HEK293 (cell line): ENCODE measurements at regions not wholly inside any gene's neighbourhood (a gene's known extent, or its start where the extent isn't known, plus 50 kb on each side); places are given as distances from the start of the nearest gene placed in this dataset.

ENCODE experiments used
- CTCF ChIA-PET: fragments of 350-600 bp; formaldehyde crosslinking; extraction: SDS; loops from one replicate; lab custom pipeline; 2021; ENCODE audit warnings: antibody characterized with exemption; lab: Yijun Ruan, JAX
- POLR2A ChIA-PET: fragments of 300-600 bp; formaldehyde crosslinking; extraction: SDS; loops from one replicate; lab custom pipeline; 2020; ENCODE audit warnings: antibody characterized with exemption, inconsistent platforms; lab: Yijun Ruan, JAX
- H3K27ac ChIP-seq: fragments of 200-500 bp; sonication (Bioruptor generic); 2 replicates; pipeline ENCODE4 v1.5.1; 2014; ENCODE audit warnings: low read depth, low read length, control low read depth, inconsistent platforms; ENCODE audit errors: extremely low read depth
- H3K36me3 ChIP-seq, 2 experiments: fragments of 200-500 bp in 1 of 2; sonication (Bioruptor generic) in 1 of 2; 1 replicate in 1 of 2; 2 replicates in 1 of 2; pipeline ENCODE4 v1.5.1; 2014 to 2017; ENCODE audit warnings: inconsistent platforms in 2 of 2, low read length in 2 of 2; ENCODE audit not compliant: control insufficient read depth in 2 of 2, insufficient read depth in 1 of 2
- H3K4me1 ChIP-seq: fragments of 200-500 bp; sonication (Bioruptor generic); 2 replicates; pipeline ENCODE4 v1.5.1; 2014; ENCODE audit warnings: mild to moderate bottlenecking, low read length, inconsistent platforms; ENCODE audit not compliant: control insufficient read depth, insufficient read depth
- H3K4me3 ChIP-seq: 2 replicates; pipeline ENCODE4 v1.5.1; 2011; ENCODE audit warnings: low read depth, mild to moderate bottlenecking, control low read depth, low read length, moderate library complexity
- H3K9me3 ChIP-seq: fragments of 200-500 bp; sonication (Bioruptor generic); 2 replicates; pipeline ENCODE4 v1.5.1; 2014; ENCODE audit warnings: low read depth, low read length, inconsistent platforms; ENCODE audit not compliant: control insufficient read depth, insufficient read depth
- CTCF ChIP-seq: fragments of 450-650 bp; formaldehyde crosslinking; IDR thresholded peaks from 2 replicates; pipeline ENCODE4 v1.5.1; 2016; ENCODE audit warnings: missing biosample characterization, missing genetic modification characterization
- INSM2 ChIP-seq: fragments of 450-650 bp; formaldehyde crosslinking; IDR thresholded peaks from 2 replicates; pipeline ENCODE4 v1.5.1; 2016; ENCODE audit warnings: missing biosample characterization, missing genetic modification characterization
- ZBTB6 ChIP-seq: fragments of 450-650 bp; formaldehyde crosslinking; IDR thresholded peaks from 2 replicates; pipeline ENCODE4 v1.5.1; 2017; ENCODE audit warnings: missing biosample characterization, missing genetic modification characterization
- ZNF202 ChIP-seq: fragments of 450-650 bp; formaldehyde crosslinking; IDR thresholded peaks from 2 replicates; pipeline ENCODE4 v1.5.1; 2016; ENCODE audit warnings: missing biosample characterization, missing genetic modification characterization, borderline replicate concordance
- ZNF239 ChIP-seq: fragments of 450-650 bp; formaldehyde crosslinking; IDR thresholded peaks from 2 replicates; pipeline ENCODE4 v1.5.1; 2016; ENCODE audit warnings: missing biosample characterization, missing genetic modification characterization
- ZNF341 ChIP-seq: fragments of 450-650 bp; formaldehyde crosslinking; IDR thresholded peaks from 2 replicates; pipeline ENCODE4; 2016; ENCODE audit warnings: low read depth, missing biosample characterization, missing genetic modification characterization
- ZNF394 ChIP-seq: fragments of 450-650 bp; formaldehyde crosslinking; IDR thresholded peaks from 2 replicates; pipeline ENCODE4 v1.5.1; 2016; ENCODE audit warnings: missing biosample characterization, missing genetic modification characterization, mild to moderate bottlenecking, moderate library complexity, borderline replicate concordance
- ZNF501 ChIP-seq: fragments of 450-650 bp; formaldehyde crosslinking; IDR thresholded peaks from 2 replicates; pipeline ENCODE4 v1.5.1; 2016; ENCODE audit warnings: missing biosample characterization, missing genetic modification characterization
- ZNF510 ChIP-seq: fragments of 450-650 bp; formaldehyde crosslinking; IDR thresholded peaks from 2 replicates; pipeline ENCODE4 v1.5.1; 2018; ENCODE audit warnings: mild to moderate bottlenecking, missing genetic modification characterization, missing biosample characterization; ENCODE audit not compliant: insufficient replicate concordance
- ZNF558 ChIP-seq: fragments of 450-650 bp; formaldehyde crosslinking; IDR thresholded peaks from 2 replicates; pipeline ENCODE4 v1.5.1; 2016; ENCODE audit warnings: missing biosample characterization, missing genetic modification characterization
- ZNF596 ChIP-seq: fragments of 450-650 bp; IDR thresholded peaks from 2 replicates; pipeline ENCODE4 v1.5.0; 2018; ENCODE audit warnings: missing biosample characterization, mild to moderate bottlenecking, missing genetic modification characterization, moderate library complexity
- ZNF621 ChIP-seq: fragments of 450-650 bp; formaldehyde crosslinking; IDR thresholded peaks from 2 replicates; pipeline ENCODE4 v1.5.1; 2017; ENCODE audit warnings: missing biosample characterization, missing genetic modification characterization
- ZNF626 ChIP-seq: fragments of 450-650 bp; sonication (Bioruptor Pico); formaldehyde crosslinking; IDR thresholded peaks from 2 replicates; pipeline ENCODE4 v1.5.1; 2018; ENCODE audit warnings: missing biosample characterization, missing genetic modification characterization, inconsistent platforms
- ZNF747 ChIP-seq: fragments of 450-650 bp; formaldehyde crosslinking; IDR thresholded peaks from 2 replicates; pipeline ENCODE4 v1.5.1; 2016; ENCODE audit warnings: missing biosample characterization, missing genetic modification characterization
- TF ChIP-seq, protein P1 (sequence below): fragments of 450-650 bp; formaldehyde crosslinking; IDR thresholded peaks from 2 replicates; pipeline ENCODE4; 2016; ENCODE audit warnings: missing biosample characterization, missing genetic modification characterization
- TF ChIP-seq, protein P2 (sequence below): fragments of 450-650 bp; formaldehyde crosslinking; IDR thresholded peaks from 2 replicates; pipeline ENCODE4 v1.5.1; 2016; ENCODE audit warnings: missing biosample characterization, missing genetic modification characterization
- TF ChIP-seq, protein P3 (sequence below): fragments of 450-650 bp; formaldehyde crosslinking; IDR thresholded peaks from 2 replicates; pipeline ENCODE4 v1.5.1; 2017; ENCODE audit warnings: missing biosample characterization, missing genetic modification characterization
- TF ChIP-seq, protein P4 (sequence below): fragments of 450-650 bp; formaldehyde crosslinking; IDR thresholded peaks from 2 replicates; pipeline ENCODE4 v1.5.1; 2016; ENCODE audit warnings: missing biosample characterization, missing genetic modification characterization

DNA sequence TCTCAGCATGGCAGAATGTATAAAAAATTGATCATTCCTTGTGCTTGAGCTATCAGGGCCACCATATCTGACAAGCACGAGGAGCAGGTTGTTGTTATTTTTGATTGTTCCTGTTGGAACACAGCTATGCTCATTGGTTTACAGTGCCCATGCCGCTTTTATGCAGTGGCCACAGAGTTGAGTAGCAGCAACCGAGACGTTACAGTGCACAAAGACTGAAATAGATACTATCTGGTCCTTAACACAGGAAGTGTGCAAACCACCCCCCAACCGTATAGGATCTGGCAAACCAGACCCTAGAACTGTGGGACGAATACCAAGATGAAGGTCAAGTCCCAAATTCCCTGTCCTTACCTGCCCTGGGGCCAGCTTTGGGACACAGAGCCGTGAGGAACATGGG is 216.6 kb downstream of the KLF6 start (continued):
- TF ChIP-seq, protein P1, sequence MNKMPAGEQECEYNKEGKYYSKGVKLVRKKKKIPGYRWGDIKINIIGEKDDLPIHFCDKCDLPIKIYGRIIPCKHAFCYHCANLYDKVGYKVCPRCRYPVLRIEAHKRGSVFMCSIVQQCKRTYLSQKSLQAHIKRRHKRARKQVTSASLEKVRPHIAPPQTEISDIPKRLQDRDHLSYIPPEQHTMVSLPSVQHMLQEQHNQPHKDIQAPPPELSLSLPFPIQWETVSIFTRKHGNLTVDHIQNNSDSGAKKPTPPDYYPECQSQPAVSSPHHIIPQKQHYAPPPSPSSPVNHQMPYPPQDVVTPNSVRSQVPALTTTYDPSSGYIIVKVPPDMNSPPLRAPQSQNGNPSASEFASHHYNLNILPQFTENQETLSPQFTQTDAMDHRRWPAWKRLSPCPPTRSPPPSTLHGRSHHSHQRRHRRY (tag by site-specific recombination): no peak
- no peak for TF ChIP-seq ZNF394 (tag by site-specific recombination)

- Histone ChIP-seq H3K27ac (no peak overlapping the region), H3K36me3 (no peaks in the 10 kb centered on the region), H3K4me1 (no peaks in the 10 kb centered on the region), H3K9me3 (no peaks in the 10 kb centered on the region), H3K4me3 (no peak overlapping the region)
- POLR2A ChIA-PET: no interaction called here
- CTCF ChIA-PET: interaction anchor here (0.5 to 0.8 kb wide), 4 partner anchors 9 to 1199 kb away, joined by 3 read pairs; no protein-coding TSS in a partner anchor
- TF ChIP-seq, protein P2, sequence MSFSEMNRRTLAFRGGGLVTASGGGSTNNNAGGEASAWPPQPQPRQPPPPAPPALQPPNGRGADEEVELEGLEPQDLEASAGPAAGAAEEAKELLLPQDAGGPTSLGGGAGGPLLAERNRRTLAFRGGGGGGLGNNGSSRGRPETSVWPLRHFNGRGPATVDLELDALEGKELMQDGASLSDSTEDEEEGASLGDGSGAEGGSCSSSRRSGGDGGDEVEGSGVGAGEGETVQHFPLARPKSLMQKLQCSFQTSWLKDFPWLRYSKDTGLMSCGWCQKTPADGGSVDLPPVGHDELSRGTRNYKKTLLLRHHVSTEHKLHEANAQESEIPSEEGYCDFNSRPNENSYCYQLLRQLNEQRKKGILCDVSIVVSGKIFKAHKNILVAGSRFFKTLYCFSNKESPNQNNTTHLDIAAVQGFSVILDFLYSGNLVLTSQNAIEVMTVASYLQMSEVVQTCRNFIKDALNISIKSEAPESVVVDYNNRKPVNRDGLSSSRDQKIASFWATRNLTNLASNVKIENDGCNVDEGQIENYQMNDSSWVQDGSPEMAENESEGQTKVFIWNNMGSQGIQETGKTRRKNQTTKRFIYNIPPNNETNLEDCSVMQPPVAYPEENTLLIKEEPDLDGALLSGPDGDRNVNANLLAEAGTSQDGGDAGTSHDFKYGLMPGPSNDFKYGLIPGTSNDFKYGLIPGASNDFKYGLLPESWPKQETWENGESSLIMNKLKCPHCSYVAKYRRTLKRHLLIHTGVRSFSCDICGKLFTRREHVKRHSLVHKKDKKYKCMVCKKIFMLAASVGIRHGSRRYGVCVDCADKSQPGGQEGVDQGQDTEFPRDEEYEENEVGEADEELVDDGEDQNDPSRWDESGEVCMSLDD (tag by site-specific recombination): no peak
- no peak for TF ChIP-seq ZNF501 (tag by site-specific recombination)
- TF ChIP-seq ZNF596 (tag by site-specific recombination): no peak
- TF ChIP-seq ZNF626: no peak
- no peak for TF ChIP-seq ZNF341 (tag by site-specific recombination)
- no peak for TF ChIP-seq ZBTB6 (tag by site-specific recombination)
- TF ChIP-seq ZNF239 (tag by site-specific recombination): no peak
- TF ChIP-seq, protein P3, sequence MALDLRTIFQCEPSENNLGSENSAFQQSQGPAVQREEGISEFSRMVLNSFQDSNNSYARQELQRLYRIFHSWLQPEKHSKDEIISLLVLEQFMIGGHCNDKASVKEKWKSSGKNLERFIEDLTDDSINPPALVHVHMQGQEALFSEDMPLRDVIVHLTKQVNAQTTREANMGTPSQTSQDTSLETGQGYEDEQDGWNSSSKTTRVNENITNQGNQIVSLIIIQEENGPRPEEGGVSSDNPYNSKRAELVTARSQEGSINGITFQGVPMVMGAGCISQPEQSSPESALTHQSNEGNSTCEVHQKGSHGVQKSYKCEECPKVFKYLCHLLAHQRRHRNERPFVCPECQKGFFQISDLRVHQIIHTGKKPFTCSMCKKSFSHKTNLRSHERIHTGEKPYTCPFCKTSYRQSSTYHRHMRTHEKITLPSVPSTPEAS (tag by site-specific recombination): no peak
- TF ChIP-seq ZNF202: no peak
- no peak for TF ChIP-seq INSM2
- no peak for TF ChIP-seq ZNF747 (tag by site-specific recombination)
- TF ChIP-seq ZNF558 (tag by site-specific recombination): no peak
Measured at GRCh38 chr10:3567291-3567963, 217.6 kb downstream of the KLF6 start.

GRCh38 chr10:3566627-3567026 is 218.4 kb downstream of the KLF6 start:
- no peaks in the 10 kb centered on the region for H3K36me3 ChIP-seq
- CTCF ChIA-PET: interaction anchor here (0.6 to 0.8 kb wide), 2 partner anchors 10 to 1200 kb away, joined by 3 read pairs; no protein-coding TSS in a partner anchor
- POLR2A ChIA-PET: no interaction called here
- no peak overlapping the region for H3K27ac ChIP-seq
- no peak overlapping the region for H3K4me3 ChIP-seq
- H3K9me3 ChIP-seq: no peaks in the 10 kb centered on the region
- H3K4me1 ChIP-seq: no peaks in the 10 kb centered on the region
- TF ChIP-seq CTCF: no peak
- TF ChIP-seq ZNF510: no peak
- TF ChIP-seq, protein P4, sequence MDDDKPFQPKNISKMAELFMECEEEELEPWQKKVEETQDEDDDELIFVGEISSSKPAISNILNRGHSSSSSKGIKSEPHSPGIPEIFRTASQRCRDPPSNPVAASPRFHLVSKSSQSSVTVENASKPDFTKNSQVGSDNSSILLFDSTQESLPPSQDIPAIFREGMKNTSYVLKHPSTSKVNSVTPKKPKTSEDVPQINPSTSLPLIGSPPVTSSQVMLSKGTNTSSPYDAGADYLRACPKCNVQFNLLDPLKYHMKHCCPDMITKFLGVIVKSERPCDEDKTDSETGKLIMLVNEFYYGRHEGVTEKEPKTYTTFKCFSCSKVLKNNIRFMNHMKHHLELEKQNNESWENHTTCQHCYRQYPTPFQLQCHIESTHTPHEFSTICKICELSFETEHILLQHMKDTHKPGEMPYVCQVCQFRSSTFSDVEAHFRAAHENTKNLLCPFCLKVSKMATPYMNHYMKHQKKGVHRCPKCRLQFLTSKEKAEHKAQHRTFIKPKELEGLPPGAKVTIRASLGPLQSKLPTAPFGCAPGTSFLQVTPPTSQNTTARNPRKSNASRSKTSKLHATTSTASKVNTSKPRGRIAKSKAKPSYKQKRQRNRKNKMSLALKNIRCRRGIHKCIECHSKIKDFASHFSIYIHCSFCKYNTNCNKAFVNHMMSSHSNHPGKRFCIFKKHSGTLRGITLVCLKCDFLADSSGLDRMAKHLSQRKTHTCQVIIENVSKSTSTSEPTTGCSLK (tag by site-specific recombination): no peak
- TF ChIP-seq ZNF621 (tag by site-specific recombination): no peak
